ENCODE measurements at regions not wholly inside any gene's neighbourhood (a gene's known extent, or its start where the extent isn't known, plus 50 kb on each side); places are given as distances from the start of the nearest gene placed in this dataset.

- Histone ChIP-seq H3K4me1 (no peaks in the 10 kb centered on the region), H3K4me2 (no peak overlapping the region), H3K36me3 (no peaks in the 10 kb centered on the region), H3K4me3 (no peak overlapping the region), H3K9me3 (ENCODE audit: low read depth) (no peaks in the 10 kb centered on the region), H4K20me1 (ENCODE audit: low read depth) (no peaks in the 10 kb centered on the region), H3K27ac (no peak overlapping the region), H2AFZ (replicated peaks) (no peak overlapping the region), H3K79me2 (ENCODE audit: low read depth) (no peaks in the 10 kb centered on the region), H3K9ac (no peak overlapping the region), H3K27me3 (no peaks in the 10 kb centered on the region), H3F3A (ENCODE audit: low read depth) (no peaks in the 10 kb centered on the region)
- Mint-ChIP-seq H3K9me3 (peaks cover 2% of the 10 kb centered on the region), H3K36me3 (no peaks in the 10 kb centered on the region), H3K4me3 (no peak overlapping the region), H3K27me3 (ENCODE audit: insufficient read depth, low read depth) (no peaks in the 10 kb centered on the region), H3K4me1 (no peaks in the 10 kb centered on the region), H3K27ac (no peak overlapping the region)
- no peak for TF ChIP-seq EZH2 (IDR thresholded peaks at IDR 0.05)
- TF ChIP-seq EZH2phosphoT487 (IDR thresholded peaks at IDR 0.05), result no peak
- TF ChIP-seq CTCF (IDR thresholded peaks at IDR 0.05), result no peak
- no peak for DNase-seq (ENCODE audit: low spot score)
Observed at GRCh38 chr10:64731016-64731415, 1209.8 kb downstream of the REEP3 start.

GRCh38 chr10:64732372-64732957 lies 1211.3 kb downstream of the REEP3 start:
- H3K4me1 Mint-ChIP-seq, result no peaks in the 10 kb centered on the region
- no peaks in the 10 kb centered on the region for H3K36me3 Mint-ChIP-seq
- H3K4me1 ChIP-seq, result no peaks in the 10 kb centered on the region
- H3K9me3 Mint-ChIP-seq, result peaks cover 8% of the 10 kb centered on the region
- no peak for TF ChIP-seq CTCF (IDR thresholded peaks at IDR 0.05)
- TF ChIP-seq EZH2 (IDR thresholded peaks at IDR 0.05), result no peak
- no peak for TF ChIP-seq EZH2phosphoT487 (IDR thresholded peaks at IDR 0.05)
- H3K27ac ChIP-seq, result no peak overlapping the region
- H3K79me2 ChIP-seq (ENCODE audit: low read depth), result no peaks in the 10 kb centered on the region
- DNase-seq (ENCODE audit: low spot score), result no peak
- no peak overlapping the region for H3K27ac Mint-ChIP-seq
- no peaks in the 10 kb centered on the region for H3F3A ChIP-seq (ENCODE audit: low read depth)
- H2AFZ ChIP-seq (replicated peaks), result no peak overlapping the region
- H3K4me3 ChIP-seq, result no peak overlapping the region
- H3K27me3 ChIP-seq, result no peaks in the 10 kb centered on the region
- H4K20me1 ChIP-seq (ENCODE audit: low read depth), result no peaks in the 10 kb centered on the region
- H3K27me3 Mint-ChIP-seq (ENCODE audit: insufficient read depth, low read depth), result no peaks in the 10 kb centered on the region
- no peaks in the 10 kb centered on the region for H3K36me3 ChIP-seq
- no peak overlapping the region for H3K4me2 ChIP-seq
- H3K4me3 Mint-ChIP-seq, result no peak overlapping the region
- no peak overlapping the region for H3K9ac ChIP-seq
- peaks cover 6% of the 10 kb centered on the region for H3K9me3 ChIP-seq (ENCODE audit: low read depth)

GRCh38 chr10:64733980-64734379 lies 1212.8 kb downstream of the REEP3 start:
- peak; percentile 54 for DNase-seq (ENCODE audit: low spot score)
- Histone ChIP-seq H3F3A (ENCODE audit: low read depth) (no peaks in the 10 kb centered on the region), H3K27me3 (no peaks in the 10 kb centered on the region), H3K27ac (no peak overlapping the region), H2AFZ (replicated peaks) (no peak overlapping the region), H3K36me3 (no peaks in the 10 kb centered on the region), H3K4me3 (no peak overlapping the region), H3K4me2 (no peak overlapping the region), H3K79me2 (ENCODE audit: low read depth) (no peaks in the 10 kb centered on the region), H3K9ac (no peak overlapping the region), H3K4me1 (no peaks in the 10 kb centered on the region), H4K20me1 (ENCODE audit: low read depth) (no peaks in the 10 kb centered on the region), H3K9me3 (ENCODE audit: low read depth) (peaks cover 6% of the 10 kb centered on the region)
- TF ChIP-seq EZH2phosphoT487 (IDR thresholded peaks at IDR 0.05) (no peak), CTCF (IDR thresholded peaks at IDR 0.05) (peak; percentile 66)
- Mint-ChIP-seq H3K27me3 (ENCODE audit: insufficient read depth, low read depth) (no peaks in the 10 kb centered on the region), H3K4me3 (no peak overlapping the region), H3K9me3 (peaks cover 5% of the 10 kb centered on the region), H3K4me1 (no peaks in the 10 kb centered on the region), H3K27ac (no peak overlapping the region), H3K36me3 (no peaks in the 10 kb centered on the region)

Measured in neural progenitor cell (in vitro differentiated cells).